Prostate gland (tissue), 2 donors: ENCODE measurements at regions not wholly inside any gene's neighbourhood (a gene's known extent, or its start where the extent isn't known, plus 50 kb on each side); places are given as distances from the start of the nearest gene placed in this dataset.

Source experiments
- POLR2A ChIP-seq: fragments of 450-650 bp; IDR thresholded peaks from one replicate; pipeline ENCODE4 v1.6.1; 2016; ENCODE audit warnings: antibody characterized with exemption, mild to moderate bottlenecking
- TF ChIP-seq, protein P1 (sequence below), 4 experiments: fragments of 200-600 bp in 2 of 4; fragments of 450-650 bp in 2 of 4; sonication (generic) in 2 of 4; IDR thresholded peaks; 1 replicate in 3 of 4; 2 replicates in 1 of 4; pipeline ENCODE4 v1.5.1; 2016 to 2019; ENCODE audit warnings: antibody characterized with exemption in 4 of 4, mild to moderate bottlenecking in 2 of 4, moderate library complexity in 2 of 4

- TF ChIP-seq, protein P1, sequence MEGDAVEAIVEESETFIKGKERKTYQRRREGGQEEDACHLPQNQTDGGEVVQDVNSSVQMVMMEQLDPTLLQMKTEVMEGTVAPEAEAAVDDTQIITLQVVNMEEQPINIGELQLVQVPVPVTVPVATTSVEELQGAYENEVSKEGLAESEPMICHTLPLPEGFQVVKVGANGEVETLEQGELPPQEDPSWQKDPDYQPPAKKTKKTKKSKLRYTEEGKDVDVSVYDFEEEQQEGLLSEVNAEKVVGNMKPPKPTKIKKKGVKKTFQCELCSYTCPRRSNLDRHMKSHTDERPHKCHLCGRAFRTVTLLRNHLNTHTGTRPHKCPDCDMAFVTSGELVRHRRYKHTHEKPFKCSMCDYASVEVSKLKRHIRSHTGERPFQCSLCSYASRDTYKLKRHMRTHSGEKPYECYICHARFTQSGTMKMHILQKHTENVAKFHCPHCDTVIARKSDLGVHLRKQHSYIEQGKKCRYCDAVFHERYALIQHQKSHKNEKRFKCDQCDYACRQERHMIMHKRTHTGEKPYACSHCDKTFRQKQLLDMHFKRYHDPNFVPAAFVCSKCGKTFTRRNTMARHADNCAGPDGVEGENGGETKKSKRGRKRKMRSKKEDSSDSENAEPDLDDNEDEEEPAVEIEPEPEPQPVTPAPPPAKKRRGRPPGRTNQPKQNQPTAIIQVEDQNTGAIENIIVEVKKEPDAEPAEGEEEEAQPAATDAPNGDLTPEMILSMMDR (IDR thresholded peaks at IDR 0.05) = no peak
- TF ChIP-seq POLR2A = no peak
These were observed 281.6 kb upstream of the RGS18 start for GRCh38 chr1:191876631-191877030.
